DMS114 treated with DMSO at 0.1 percent for 48 hours (cell line): ENCODE measurements at regions not wholly inside any gene's neighbourhood (a gene's known extent, or its start where the extent isn't known, plus 50 kb on each side); places are given as distances from the start of the nearest gene placed in this dataset.

Experiments used
- DNase-seq: peaks from one replicate; lab custom pipeline; 2025; ENCODE audit not compliant: unreplicated experiment; lab: John Stamatoyannopoulos, UW

DNA sequence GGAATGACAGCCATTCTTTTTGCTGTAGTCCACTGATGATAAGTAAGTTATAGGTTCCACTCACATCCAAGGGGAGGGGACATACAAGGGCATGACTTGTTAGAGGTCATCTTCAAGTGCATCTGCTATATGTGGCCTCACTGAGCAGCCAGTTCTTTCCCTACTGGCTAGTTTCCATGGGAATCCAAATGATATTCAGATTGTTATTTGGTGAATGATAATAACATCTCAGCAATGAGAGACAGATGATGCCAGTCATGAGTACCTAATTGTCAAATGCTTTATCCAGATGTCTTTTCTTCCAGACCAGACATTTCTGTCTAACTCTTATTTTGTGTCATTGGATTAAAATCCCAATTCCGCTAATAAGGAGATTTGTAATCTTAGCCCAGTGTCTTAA, 460.4 kb upstream of the BOD1L1 start:
- no peak for DNase-seq

GRCh38 chr4:14091531-14091930, 464.0 kb upstream of the BOD1L1 start:
- DNase-seq = no peak

GRCh38 chr4:14091966-14092365, 464.4 kb upstream of the BOD1L1 start:
- DNase-seq = no peak

GRCh38 chr4:14092741-14093140, 465.2 kb upstream of the BOD1L1 start:
- DNase-seq = no peak

DNA sequence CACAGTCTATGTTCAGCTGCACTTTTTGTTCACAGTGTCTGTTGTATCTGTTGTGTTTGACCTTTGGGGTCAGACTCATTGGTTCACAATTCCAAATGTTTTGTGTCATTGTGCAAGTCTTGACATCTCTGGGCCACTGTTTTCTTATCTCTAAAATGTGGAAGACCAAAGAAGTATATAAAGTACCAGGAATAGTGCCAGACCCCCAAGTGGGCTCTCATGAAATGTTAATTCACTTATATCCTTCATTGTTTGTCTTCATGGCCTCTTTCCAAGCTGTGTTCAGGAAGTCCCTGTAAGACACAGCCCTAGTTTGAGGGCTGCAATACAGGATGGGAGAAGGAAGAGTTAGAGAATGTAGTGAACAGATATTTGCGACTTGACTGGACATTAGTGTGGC, 468.3 kb upstream of the BOD1L1 start:
- no peak for DNase-seq

DNA sequence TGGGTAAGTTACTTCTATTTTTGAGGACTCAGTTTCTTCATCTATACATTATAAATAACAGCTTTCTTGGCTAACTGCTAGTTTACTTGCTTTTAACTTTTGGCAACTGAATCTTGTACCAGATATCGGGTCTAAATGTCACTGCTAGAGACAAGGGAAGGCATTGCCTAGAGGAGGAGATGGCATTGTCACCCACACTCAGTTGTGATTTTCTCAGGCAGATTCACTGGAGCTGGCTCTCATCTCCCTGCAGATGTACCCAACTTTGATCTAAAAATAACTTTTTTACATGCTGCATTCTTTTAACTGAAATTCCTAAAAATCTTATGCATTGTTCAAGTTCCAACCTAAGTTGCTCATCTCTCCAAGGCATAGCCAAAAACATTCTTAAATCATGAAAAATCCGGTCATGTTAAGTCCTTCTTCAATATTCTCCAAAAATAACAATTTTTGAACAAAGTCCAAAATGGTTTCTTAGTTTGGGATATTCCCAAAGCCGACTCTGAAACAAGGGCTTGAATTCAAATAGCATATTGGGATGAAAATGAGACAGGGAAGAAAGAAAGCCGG, 469.0 kb upstream of the BOD1L1 start:
- no peak for DNase-seq

DNA sequence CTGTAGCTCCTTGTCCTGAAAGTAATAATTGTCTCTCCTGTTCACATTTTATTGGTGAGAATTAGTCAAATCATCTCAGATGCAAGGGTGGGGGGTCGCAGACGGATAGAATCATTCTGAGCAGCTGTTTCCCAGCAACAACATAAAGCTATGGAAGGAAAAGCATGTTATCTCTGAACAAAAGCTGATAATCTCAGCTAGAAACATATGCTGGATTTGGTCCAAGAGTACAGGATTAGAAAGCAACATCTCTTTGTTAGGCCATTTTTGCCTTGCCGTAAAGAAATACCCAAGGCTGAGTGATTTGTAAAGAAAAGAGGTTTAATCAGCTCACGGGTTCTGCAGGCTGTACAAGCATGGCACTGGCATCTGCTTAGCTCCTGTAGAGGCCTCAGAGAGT, 472.8 kb upstream of the BOD1L1 start:
- DNase-seq = no peak

DNA sequence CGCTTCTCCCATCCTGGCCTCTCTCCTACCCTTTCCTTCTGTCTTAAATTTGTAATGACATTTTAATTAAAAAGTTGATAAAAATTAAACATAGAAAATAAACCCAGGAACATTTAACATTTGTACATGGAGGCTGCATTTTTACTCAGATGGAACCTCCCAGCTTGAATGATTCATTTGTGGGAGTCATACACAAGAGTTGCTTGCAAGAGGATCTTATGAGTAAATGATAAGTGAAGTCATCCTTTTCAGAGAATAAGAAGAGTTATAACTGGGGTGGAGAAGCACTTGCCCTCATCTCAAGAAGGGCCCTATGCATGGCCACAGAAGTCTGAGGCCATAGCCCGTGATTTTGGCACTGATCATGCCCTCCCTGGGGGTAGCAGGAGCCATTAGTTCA, 482.9 kb upstream of the BOD1L1 start:
- no peak for DNase-seq

DNA sequence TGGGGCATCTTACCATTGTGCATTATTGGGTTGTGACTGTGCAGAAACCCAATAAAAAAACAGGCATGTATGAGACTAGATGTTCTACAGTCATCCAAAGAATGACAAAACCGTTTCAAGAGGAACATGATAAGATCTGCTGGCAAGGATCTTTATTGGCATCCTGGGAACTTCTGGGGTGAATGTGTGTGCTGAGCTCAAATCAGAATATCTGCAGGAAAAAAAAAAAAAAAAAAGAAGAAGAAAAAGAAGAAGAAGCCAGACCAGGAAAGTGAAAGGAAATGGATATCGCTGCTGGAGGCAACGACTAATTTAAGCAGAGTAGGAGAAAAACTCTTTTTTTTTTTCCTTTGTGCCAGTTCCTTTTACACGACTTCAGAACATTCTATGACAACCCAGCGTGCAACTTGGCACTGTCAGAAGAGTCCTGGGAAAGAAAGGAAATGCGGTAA, 484.2 kb upstream of the BOD1L1 start:
- no peak for DNase-seq

GRCh38 chr4:14115106-14115505, 487.6 kb upstream of the BOD1L1 start:
- no peak for DNase-seq

DNA sequence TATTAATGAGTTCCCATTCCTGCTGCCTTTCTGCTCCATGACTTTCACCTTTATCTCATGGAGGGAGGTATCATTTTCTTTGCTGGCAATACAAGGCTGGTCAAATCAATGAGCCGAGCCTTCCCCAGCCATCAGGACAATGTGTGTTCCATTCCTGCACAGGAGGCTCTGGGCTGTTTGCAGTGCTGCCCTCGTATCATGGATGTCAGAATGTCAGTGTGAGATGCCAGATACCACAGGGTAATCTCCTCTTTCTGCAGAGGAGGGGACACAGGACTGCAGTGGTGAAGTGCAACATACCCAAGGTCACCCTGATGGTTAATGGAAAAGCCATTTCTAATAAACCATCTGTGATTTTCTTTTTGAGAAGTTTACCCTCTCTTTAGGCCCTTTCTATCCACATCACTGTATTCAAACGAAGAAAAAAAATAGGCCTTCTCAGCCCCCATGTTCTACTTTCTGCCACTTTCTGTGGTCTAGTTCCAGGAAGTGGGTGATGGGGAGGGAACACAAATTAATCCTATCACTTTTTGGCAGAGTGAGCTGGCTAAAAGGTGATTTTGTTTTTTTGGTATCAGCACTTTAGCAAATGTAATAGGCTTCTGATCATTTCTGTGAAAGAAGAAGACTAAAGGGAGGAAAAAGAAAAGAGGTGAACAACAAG, 490.2 kb upstream of the BOD1L1 start:
- no peak for DNase-seq

GRCh38 chr4:14124816-14125215, 497.3 kb upstream of the BOD1L1 start:
- DNase-seq = no peak

GRCh38 chr4:14125375-14126129, 498.0 kb upstream of the BOD1L1 start:
- no peak for DNase-seq

DNA sequence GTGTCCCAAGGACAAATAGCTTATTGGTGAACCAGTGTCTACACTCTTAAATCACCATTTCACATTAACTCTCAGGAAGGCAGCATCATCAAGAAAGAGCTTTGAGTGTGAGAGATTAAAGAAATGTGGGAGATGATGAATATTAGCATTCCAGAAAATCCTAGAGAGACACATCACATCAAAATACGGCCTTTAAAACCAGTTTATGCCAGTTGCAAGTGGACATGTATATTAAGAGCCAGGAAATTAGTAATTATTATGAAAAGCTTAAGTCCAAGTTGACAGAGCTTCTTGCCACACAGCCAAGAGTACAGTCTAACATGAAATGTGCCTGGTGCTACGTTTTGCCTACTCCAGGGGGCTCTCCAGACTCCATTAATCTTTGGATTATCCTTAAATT, 503.0 kb upstream of the BOD1L1 start:
- no peak for DNase-seq

DNA sequence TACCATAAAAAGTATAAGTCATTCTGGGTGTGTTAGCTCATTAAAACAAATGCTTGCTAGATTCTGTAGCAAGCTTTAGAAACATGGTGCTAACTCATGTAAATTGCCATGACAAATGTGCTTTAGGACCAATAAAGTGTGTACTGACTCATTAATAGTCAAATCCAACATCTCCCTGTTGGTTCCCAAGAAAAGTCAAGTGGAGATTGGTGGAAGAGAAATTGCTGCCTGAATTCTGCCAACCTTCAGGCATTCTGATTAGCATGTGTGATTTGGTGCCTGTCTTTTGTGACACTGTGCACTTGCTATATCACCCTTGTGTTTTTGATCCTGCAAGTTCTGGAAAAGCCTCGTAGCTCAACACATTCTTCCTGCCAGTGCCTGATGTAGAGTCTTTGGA, 503.8 kb upstream of the BOD1L1 start:
- DNase-seq = no peak

GRCh38 chr4:14132301-14132700, 504.8 kb upstream of the BOD1L1 start:
- no peak for DNase-seq

- DNase-seq = no peak
Measured at GRCh38 chr4:14138106-14138505, 510.6 kb upstream of the BOD1L1 start.

GRCh38 chr4:14143892-14144291, 516.4 kb upstream of the BOD1L1 start:
- DNase-seq = no peak

- no peak for DNase-seq
Measured at GRCh38 chr4:14149176-14150053, 521.9 kb upstream of the BOD1L1 start.

DNA sequence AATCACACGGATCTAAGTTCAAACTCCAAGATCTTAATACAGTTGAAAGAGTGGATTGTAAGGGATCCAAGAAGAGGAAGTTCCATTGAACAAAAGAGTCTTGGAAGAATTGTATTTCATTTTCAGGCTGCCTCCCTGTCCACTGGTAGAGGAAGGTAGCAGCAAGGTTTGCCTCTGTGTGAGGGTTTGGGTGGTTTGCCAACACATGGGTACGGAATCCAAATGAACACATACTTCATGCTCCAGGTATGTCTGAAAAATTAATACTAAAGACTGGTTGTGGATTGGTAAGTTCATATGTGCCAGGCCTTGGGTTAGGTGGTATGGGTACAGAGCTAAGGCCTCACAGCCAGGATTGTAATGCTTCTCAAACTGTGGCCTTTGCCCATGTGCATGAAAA, 523.6 kb upstream of the BOD1L1 start:
- no peak for DNase-seq

DNA sequence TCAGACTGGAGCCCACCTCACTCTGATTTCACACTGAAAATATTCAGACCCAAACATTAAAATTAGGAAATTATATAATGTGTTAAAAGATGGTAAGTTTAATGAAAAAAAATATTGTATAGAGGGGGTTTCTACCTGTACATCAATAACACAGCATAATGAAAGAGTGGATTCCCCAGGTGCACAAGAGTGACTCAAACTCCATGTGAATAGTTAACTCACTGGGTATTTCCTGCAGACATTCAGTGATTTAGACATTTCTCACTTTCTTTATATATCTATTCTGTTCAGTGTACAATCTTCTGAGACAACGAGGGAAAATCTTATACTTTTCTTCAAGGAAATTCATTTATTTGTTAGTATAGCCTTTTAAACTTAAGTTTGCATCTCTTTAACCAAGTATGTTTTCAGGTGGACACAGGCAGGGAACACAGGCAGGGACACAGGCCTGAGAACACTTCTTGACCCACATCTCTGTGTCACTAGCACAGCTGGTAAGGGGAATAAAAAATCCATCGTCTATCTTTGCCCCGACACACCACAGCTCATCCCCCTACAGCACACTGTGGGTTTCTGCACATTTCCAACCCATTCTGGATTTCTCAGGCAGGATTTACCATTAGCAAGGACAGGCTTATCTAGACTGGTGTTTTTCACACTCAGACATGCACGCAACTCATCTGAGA, 525.5 kb upstream of the BOD1L1 start:
- no peak for DNase-seq
